IMR-90 (cell line): ENCODE measurements at regions not wholly inside any gene's neighbourhood (a gene's known extent, or its start where the extent isn't known, plus 50 kb on each side); places are given as distances from the start of the nearest gene placed in this dataset.

Experiments used
- ATAC-seq: fragments of 200-7000 bp; cut with Tn5 transposase; 2 replicates; pipeline ENCODE4 v1.9.1; 2020; ENCODE audit warnings: low read depth, mild to moderate bottlenecking, moderate library complexity
- BruUV-seq: library from RNA; stranded (reverse); fragments of 400-500 nt; replicated peaks from 2 replicates; lab custom pipeline; 2021; lab: Mats Ljungman, UMichigan
- CTCF ChIA-PET: fragments of 300-600 bp; formaldehyde crosslinking; extraction: SDS; loops from one replicate; lab custom pipeline; 2021; ENCODE audit warnings: antibody characterized with exemption; lab: Yijun Ruan, JAX
- POLR2A ChIA-PET: fragments of 300-600 bp; sonication (Branson Sonifier 250); formaldehyde crosslinking; loops from one replicate; lab custom pipeline; 2022; ENCODE audit warnings: antibody characterized with exemption; ENCODE audit not compliant: unreplicated experiment; lab: Charles Lee
- DNase-seq: peaks from one replicate; pipeline ENCODE4 v3.0.0; 2013
- H2AFZ ChIP-seq: replicated peaks from 2 replicates; pipeline ENCODE3; 2013; ENCODE audit warnings: low read length, mild to moderate bottlenecking; ENCODE audit not compliant: poor library complexity
- H2AK5ac ChIP-seq: 2 replicates; pipeline ENCODE4 v1.6.1; 2013; ENCODE audit warnings: low read depth, low read length, inconsistent platforms
- H2AK9ac ChIP-seq: replicated peaks from 2 replicates; pipeline ENCODE3; 2013; ENCODE audit warnings: mild to moderate bottlenecking, low read depth, low read length, moderate library complexity; ENCODE audit not compliant: poor library complexity
- H2BK120ac ChIP-seq: 2 replicates; pipeline ENCODE4 v1.6.1; 2013; ENCODE audit warnings: low read depth, low read length, inconsistent platforms
- H2BK15ac ChIP-seq: 3 replicates; pipeline ENCODE4 v1.6.1; 2013; ENCODE audit warnings: low read depth, low read length, inconsistent platforms
- H2BK20ac ChIP-seq: 2 replicates; pipeline ENCODE4 v1.6.1; 2013; ENCODE audit warnings: low read depth, mild to moderate bottlenecking, inconsistent platforms, low read length, moderate library complexity
- H2BK5ac ChIP-seq: 2 replicates; pipeline ENCODE4 v1.6.1; 2013; ENCODE audit warnings: mild to moderate bottlenecking, low read depth, low read length, inconsistent platforms; ENCODE audit not compliant: poor library complexity, severe bottlenecking
- H3K14ac ChIP-seq: replicated peaks from 2 replicates; pipeline ENCODE4 v1.6.1; 2013; ENCODE audit warnings: low read depth, low read length, inconsistent platforms
- H3K18ac ChIP-seq: 2 replicates; pipeline ENCODE4 v1.6.1; 2013; ENCODE audit warnings: low read depth, low read length, control low read depth
- H3K23ac ChIP-seq: 2 replicates; pipeline ENCODE4 v1.6.1; 2013; ENCODE audit warnings: low read depth, low read length, inconsistent platforms
- H3K27ac ChIP-seq: 2 replicates; pipeline ENCODE4 v1.5.1; 2013; ENCODE audit warnings: mild to moderate bottlenecking, control low read depth, low read length; ENCODE audit not compliant: insufficient read depth
- H3K27me3 ChIP-seq: 2 replicates; pipeline ENCODE4 v1.6.1; 2013; ENCODE audit warnings: low read length; ENCODE audit not compliant: control insufficient read depth, insufficient read depth
- H3K36me3 ChIP-seq: 2 replicates; pipeline ENCODE4 v1.6.1; 2013; ENCODE audit warnings: low read length, mixed read lengths; ENCODE audit not compliant: control insufficient read depth, insufficient read depth
- H3K4ac ChIP-seq: 2 replicates; pipeline ENCODE4 v1.6.1; 2013; ENCODE audit warnings: low read depth, low read length, inconsistent platforms
- H3K4me1 ChIP-seq: 2 replicates; pipeline ENCODE4 v1.6.1; 2013; ENCODE audit warnings: low read length, mixed read lengths; ENCODE audit not compliant: control insufficient read depth, insufficient read depth
- H3K4me2 ChIP-seq: 2 replicates; pipeline ENCODE4 v1.6.1; 2013; ENCODE audit warnings: low read depth, mild to moderate bottlenecking, control low read depth, low read length, moderate library complexity
- H3K4me3 ChIP-seq: 2 replicates; pipeline ENCODE4 v1.5.1; 2013; ENCODE audit warnings: low read depth, mild to moderate bottlenecking, control low read depth, low read length, moderate library complexity; ENCODE audit not compliant: insufficient read depth
- H3K56ac ChIP-seq: 2 replicates; pipeline ENCODE4 v1.6.1; 2013; ENCODE audit warnings: low read length, inconsistent platforms; ENCODE audit not compliant: insufficient read depth; ENCODE audit errors: extremely low read depth
- H3K79me1 ChIP-seq, 2 experiments: 2 replicates each; pipeline ENCODE4 v1.6.1; 2013; ENCODE audit warnings: low read length in 2 of 2, inconsistent platforms in 1 of 2, low read depth in 1 of 2
- H3K9ac ChIP-seq: 2 replicates; pipeline ENCODE4 v1.6.1; 2013; ENCODE audit warnings: low read depth, low read length, control low read depth
- H3K9me1 ChIP-seq: 2 replicates; pipeline ENCODE4 v1.6.1; 2013; ENCODE audit warnings: low read length, inconsistent platforms; ENCODE audit not compliant: insufficient read depth
- H3K9me3 ChIP-seq: 2 replicates; pipeline ENCODE4 v1.6.1; 2013; ENCODE audit warnings: low read length; ENCODE audit not compliant: control insufficient read depth, insufficient read depth
- H4K20me1 ChIP-seq: 2 replicates; pipeline ENCODE4 v1.6.1; 2013; ENCODE audit warnings: low read length, inconsistent platforms; ENCODE audit not compliant: insufficient read depth
- H4K5ac ChIP-seq: 2 replicates; pipeline ENCODE4 v1.6.1; 2013; ENCODE audit warnings: mild to moderate bottlenecking, low read depth, low read length, control low read depth
- H4K8ac ChIP-seq, 2 experiments: 2 replicates each; pipeline ENCODE4 v1.6.1; 2013; ENCODE audit warnings: low read depth in 2 of 2, low read length in 2 of 2, control low read depth in 1 of 2, inconsistent platforms in 1 of 2
- H4K91ac ChIP-seq: 2 replicates; pipeline ENCODE4 v1.6.1; 2013; ENCODE audit warnings: low read depth, low read length, inconsistent platforms; ENCODE audit not compliant: insufficient read depth
- CEBPB ChIP-seq: IDR thresholded peaks from 2 replicates; pipeline ENCODE4 v1.6.1; 2012; ENCODE audit warnings: low read depth, low read length, improper control_type of control experiment
- CHD1 ChIP-seq: IDR thresholded peaks from 2 replicates; pipeline ENCODE4 v1.6.1; 2012; ENCODE audit warnings: low read depth, low read length, improper control_type of control experiment
- CTCF ChIP-seq: conservative IDR thresholded peaks from 2 replicates; pipeline ENCODE4 v1.5.1; 2012; ENCODE audit warnings: mild to moderate bottlenecking, low read depth, low read length, improper control_type of control experiment
- RCOR1 ChIP-seq: IDR thresholded peaks from 2 replicates; pipeline ENCODE4 v1.6.1; 2012; ENCODE audit warnings: mild to moderate bottlenecking, low read length, improper control_type of control experiment; ENCODE audit not compliant: insufficient replicate concordance
- dilution Hi-C: fragments of 300-500 bp; cut with HindIII; formaldehyde crosslinking; loops from one replicate; pipeline ENCODE4 v1.14.3; 2018; ENCODE audit warnings: low sequenced_read_pairs; ENCODE audit not compliant: unreplicated experiment
- in situ Hi-C: fragments of 300-500 bp; cut with MboI; formaldehyde crosslinking; loops from 3 replicates; pipeline ENCODE4 v1.14.3; 2019; ENCODE audit warnings: low sequenced_read_pairs, inconsistent platforms, mixed read lengths
- intact Hi-C: fragments of 100-400 bp; cut with micrococcal nuclease; formaldehyde crosslinking; loops from 2 replicates; pipeline ENCODE4 v1.10.0; 2022

- dilution Hi-C loops = no loop called here
- POLR2A ChIA-PET = no interaction called here
- Histone ChIP-seq H3K4ac (no peak overlapping the region), H4K91ac (no peak overlapping the region), H3K36me3 (no peaks in the 10 kb centered on the region), H3K4me1 (no peaks in the 10 kb centered on the region), H3K9ac (no peak overlapping the region), H3K4me3 (no peak overlapping the region), H2AK9ac (no peak overlapping the region), H2BK20ac (no peak overlapping the region), H2BK120ac (no peak overlapping the region), H3K9me3 (no peaks in the 10 kb centered on the region), H3K27ac (no peak overlapping the region), H3K18ac (no peak overlapping the region), H3K14ac (no peak overlapping the region), H4K8ac (no peak overlapping the region), H3K4me2 (no peak overlapping the region), H2AK5ac (no peak overlapping the region), H3K79me1 (no peaks in the 10 kb centered on the region), H4K5ac (no peak overlapping the region), H3K27me3 (no peaks in the 10 kb centered on the region; the same call in 1 of the 2 replicates), H3K23ac (no peak overlapping the region), H4K20me1 (no peaks in the 10 kb centered on the region), H2BK5ac (no peak overlapping the region), H2AFZ (no peak overlapping the region), H3K56ac (no peak overlapping the region), H2BK15ac (no peak overlapping the region), H3K9me1 (no peaks in the 10 kb centered on the region)
- TF ChIP-seq RCOR1 = no peak
- no peak for TF ChIP-seq CTCF
- TF ChIP-seq CHD1 = no peak
- peak; percentile 59; the same call in 1 of the 2 replicates for TF ChIP-seq CEBPB
- CTCF ChIA-PET = no interaction called here
- no peak for ATAC-seq
- no TSS peak for BruUV-seq
- no peak for DNase-seq
- in situ Hi-C loops = no loop called here
- intact Hi-C loops = no loop called here
Observed at GRCh38 chr15:95501865-95502264, 828.6 kb upstream of the NR2F2 start.
